Muscle of back (tissue), 3 donors: ENCODE measurements at regions not wholly inside any gene's neighbourhood (a gene's known extent, or its start where the extent isn't known, plus 50 kb on each side); places are given as distances from the start of the nearest gene placed in this dataset.
A peak's percentile ranks its signal among the peaks of the same experiment; 100 is the strongest.
"Not testable (repeated sequence)": the region's sequence is repeated elsewhere in the genome, so short reads cannot be mapped to it uniquely, and the experiment has no call there.

ENCODE experiments used
- DNase-seq, 3 donors: peaks; one replicate each; pipeline versions ENCODE4 v3.0.0 to v3.0.0-alpha.2; 2013

GRCh38 chr7:83882551-83882950 lies 233.6 kb upstream of the SEMA3E start:
- no peak for DNase-seq

DNA sequence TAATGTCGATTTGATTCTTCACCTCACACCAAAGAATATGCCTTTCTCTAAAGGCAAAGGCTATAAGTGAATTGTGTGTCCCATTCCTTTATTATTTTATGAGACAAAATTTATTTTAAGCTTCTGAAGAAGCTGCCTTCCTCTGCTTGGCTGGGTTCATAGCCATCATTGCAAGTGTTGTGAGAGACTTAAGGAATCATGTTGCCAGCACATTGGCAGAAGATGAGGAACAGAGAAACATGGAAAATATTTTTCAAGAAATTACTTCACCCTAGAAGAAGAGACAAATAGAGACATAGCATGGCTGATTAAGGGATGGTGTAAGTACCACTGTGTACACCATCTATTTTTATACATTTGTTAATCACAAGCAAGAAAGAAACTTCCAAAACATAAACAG lies 230.1 kb upstream of the SEMA3E start:
- DNase-seq = no peak

- DNase-seq = no peak
Measured at GRCh38 chr7:83878614-83879013, 229.7 kb upstream of the SEMA3E start.

DNA sequence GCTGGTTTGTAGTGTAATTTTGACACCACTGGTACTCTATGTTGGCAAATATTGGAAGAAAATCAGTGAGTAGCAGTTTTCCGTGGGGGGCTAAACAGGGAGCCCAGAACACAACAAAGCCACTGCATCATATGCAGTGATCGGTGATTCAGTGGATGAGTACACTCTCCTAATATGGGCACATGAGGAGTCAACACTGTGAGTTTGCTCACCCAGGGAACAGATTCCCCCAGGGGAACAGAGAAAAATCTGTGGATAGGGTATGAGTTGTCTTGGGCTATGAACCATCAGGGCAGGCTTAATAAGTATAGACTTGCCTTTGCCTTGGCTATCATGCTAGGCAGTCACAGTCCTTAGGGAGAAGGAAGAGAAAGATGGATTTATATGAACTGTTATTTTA lies 227.7 kb upstream of the SEMA3E start:
- peak in 1 of 3 donors; percentile 32 for DNase-seq

DNA sequence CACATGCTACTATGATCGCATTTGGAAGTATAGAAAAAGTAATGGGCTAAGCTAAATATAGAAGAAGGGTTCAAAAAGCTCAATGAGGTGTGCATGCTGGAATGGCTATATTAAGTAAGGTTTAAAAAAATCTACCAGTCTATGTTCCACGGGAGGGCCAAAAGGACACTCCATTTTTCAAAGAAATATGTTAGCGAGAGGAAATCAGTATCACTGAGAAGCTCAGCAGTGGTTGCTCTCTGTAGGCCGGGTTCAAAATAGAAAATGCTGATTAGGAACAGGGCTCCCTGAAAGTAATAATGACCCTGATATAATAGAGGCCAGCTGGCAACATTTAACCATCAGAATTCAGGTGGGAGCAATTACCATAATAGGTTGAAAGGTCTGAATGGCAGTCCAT lies 224.5 kb upstream of the SEMA3E start:
- no peak for DNase-seq

DNA sequence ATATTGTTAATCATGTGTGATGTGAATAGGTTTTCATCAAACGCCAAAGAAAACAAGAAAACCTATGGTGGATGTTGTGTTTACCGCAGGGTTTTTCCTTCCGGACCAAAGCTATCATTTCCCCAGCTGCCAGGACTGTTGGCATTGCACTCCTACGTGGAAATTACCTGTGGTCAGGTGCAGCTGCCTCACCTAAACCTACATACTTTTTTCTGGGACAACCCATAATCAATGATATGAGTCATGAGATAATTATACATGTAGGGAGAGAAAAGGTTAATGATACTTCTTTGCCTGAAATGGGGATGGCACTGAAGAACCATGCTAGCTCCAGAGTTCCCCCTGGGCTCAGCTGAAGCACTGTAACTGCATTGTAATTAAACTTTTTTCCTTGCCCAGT lies 223.6 kb upstream of the SEMA3E start:
- no peak for DNase-seq

DNA sequence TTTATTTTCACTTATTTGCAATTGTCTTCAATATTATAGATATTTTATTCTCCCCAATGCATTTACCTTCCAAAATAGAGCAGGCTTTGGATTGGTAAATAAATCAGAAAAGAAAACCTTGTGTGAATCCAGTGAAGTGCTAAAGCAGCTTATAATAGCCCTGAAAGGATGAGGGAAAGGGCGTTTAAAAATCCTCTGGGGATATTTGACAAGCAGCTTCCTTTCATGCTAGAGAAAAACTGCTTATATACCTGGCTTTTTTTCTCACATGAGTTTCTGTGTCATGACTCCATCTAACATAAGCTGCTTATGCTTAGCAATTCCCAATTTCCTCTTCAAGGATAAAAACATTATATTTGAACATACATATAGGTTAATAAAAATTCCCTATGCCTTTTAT lies 221.6 kb upstream of the SEMA3E start:
- no peak for DNase-seq

GRCh38 chr7:83866582-83866981 lies 217.6 kb upstream of the SEMA3E start:
- DNase-seq = no peak

GRCh38 chr7:83864551-83864950 lies 215.6 kb upstream of the SEMA3E start:
- DNase-seq = no peak

GRCh38 chr7:83863906-83864305 lies 215.0 kb upstream of the SEMA3E start:
- no peak for DNase-seq

DNA sequence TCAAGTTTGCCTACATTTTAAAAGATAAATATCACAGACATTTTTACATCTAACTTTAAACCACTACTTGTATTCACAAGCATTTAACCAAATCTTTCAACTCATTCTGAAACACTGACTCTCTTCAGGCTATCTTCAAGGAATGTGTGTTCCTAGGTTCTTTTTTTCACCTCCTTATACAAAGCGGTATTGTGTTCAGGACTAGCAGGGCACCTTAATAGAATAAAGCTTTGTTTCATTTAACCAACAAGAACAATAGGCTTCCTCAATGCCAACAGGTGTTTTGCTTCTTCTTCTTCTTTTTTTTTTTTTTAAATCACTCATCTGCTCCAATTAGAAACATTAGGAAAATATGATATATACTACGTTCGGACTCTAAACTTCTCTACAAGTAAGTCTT lies 212.9 kb upstream of the SEMA3E start:
- no peak for DNase-seq

- DNase-seq = no peak
Measured at GRCh38 chr7:83859827-83860226, 210.9 kb upstream of the SEMA3E start.

GRCh38 chr7:83857691-83858090 lies 208.8 kb upstream of the SEMA3E start:
- DNase-seq = no peak

- DNase-seq = no peak
Measured at GRCh38 chr7:83856094-83856493, 207.2 kb upstream of the SEMA3E start.

DNA sequence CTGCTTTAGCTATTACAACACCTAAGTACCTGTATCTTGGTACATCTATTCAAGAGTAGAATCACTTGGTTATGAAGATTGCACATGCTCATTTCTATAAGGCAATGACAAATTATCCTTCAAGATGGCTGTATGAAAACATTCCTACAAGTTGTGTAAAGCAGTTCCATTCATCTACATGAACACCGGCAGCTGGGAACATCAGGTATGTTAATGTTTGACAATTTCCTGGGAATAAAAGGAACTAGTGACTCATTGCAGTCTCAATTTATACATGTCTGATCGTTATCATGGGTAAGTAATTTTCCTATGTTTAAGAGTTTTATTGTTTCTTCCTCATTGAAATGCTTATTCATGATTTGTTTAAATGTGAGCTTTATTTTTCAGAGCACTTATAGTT lies 203.2 kb upstream of the SEMA3E start:
- DNase-seq = no peak

DNA sequence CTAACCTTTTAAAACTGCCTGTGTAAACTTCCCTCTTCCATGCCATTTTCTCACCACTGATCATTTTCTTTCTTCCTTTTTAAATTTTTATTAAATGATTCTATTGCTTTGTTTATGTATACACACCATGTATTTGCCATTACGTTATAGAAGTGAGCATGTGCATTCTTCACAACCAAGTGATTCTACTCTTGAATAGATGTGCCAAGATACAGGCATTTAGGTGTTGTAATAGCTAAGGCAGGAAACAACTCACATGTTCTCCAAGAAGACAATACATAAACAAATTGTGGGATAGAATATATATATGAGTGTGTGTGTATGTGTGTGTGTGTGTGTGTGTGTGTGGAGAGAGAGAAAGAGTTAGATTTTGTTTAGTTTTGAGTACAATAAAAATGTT lies 202.6 kb upstream of the SEMA3E start:
- DNase-seq = no peak

- DNase-seq = no peak
Measured at GRCh38 chr7:83850941-83851340, 202.0 kb upstream of the SEMA3E start.

GRCh38 chr7:83850125-83850524 lies 201.2 kb upstream of the SEMA3E start:
- no peak for DNase-seq

DNA sequence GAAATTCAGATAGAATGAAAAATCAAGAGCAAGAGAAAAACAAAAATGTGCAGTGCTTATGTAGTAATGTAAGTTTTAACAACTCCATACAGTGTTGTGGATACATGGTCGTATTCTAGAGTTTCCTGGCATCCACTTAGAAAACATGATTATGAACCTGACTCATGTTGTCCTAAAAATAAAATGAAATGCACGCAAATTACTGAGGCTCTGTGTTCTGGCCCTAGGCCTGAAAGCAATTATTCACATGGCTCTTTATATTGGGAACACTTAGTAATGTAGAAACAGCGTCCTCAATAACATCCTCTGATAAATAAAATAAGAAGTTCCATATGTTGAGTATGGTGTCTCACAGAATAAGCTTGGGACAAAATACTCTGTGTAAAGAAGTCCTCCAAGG lies 200.2 kb upstream of the SEMA3E start:
- DNase-seq = peak in 2 of 3 donors; percentile 12 to 46

- no peak for DNase-seq
Measured at GRCh38 chr7:83842894-83843293, 194.0 kb upstream of the SEMA3E start.

- no peak for DNase-seq
Measured at GRCh38 chr7:83837683-83838082, 188.7 kb upstream of the SEMA3E start.

DNA sequence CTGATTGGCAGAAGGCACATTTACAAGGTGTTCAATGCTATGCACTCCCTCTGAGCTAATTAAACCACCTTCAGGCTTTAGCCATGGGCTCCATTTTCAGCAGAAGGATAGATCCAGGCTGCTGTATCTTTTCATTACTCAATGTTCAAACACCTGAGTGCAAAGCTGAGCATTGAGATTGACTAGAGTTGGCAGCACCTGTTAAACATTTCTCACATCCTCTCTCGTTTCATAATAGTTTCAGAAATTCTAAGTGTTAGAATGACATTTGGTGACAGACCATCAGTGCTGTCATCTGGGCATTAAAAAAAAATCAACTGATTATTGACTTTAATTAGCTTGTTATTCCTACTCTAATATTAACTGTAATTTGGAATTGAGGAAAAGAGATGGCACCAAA lies 187.1 kb upstream of the SEMA3E start:
- no peak for DNase-seq

DNA sequence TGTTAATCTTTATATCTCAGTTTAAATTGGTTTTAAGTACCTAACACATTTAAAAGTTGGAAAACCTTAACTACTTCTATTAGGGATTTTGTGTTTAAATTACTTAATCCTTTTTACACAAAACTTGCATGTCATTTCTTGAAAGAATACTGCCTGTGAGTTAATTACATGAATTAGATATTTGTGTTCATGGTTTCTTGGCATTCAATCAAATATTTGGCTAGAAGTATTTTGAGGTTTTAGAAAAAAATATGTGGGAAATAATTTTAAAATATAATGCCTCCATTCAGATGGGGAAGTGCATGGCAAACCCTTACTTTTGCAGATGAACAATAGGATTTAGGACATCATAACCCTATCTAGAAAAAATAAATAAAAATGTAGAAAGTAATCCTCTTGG lies 186.5 kb upstream of the SEMA3E start:
- DNase-seq = no peak

DNA sequence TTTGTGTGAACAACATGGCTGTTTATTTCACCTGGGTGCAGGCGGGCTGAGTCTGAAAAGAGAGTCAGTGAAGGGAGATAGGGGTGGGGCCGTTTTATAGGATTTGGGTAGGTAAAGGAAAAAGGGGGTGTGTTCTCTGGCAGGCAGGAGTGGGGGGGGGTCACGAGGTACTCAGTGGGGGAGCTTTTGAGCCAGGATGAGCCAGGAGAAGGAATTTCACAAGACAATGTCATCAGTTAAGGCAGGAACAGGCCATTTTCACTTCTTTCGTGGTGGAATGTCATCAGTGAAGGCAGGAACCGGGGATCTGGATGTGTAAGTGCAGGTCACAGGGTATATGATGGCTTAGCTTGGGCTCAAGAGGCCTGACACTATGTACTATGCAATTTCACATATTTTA lies 184.8 kb upstream of the SEMA3E start:
- not testable (repeated sequence) for DNase-seq

GRCh38 chr7:83832009-83832408 lies 183.1 kb upstream of the SEMA3E start:
- DNase-seq = no peak
